ENCODE measurements at regions not wholly inside any gene's neighbourhood (a gene's known extent, or its start where the extent isn't known, plus 50 kb on each side); places are given as distances from the start of the nearest gene placed in this dataset.
A peak's percentile ranks its signal among the peaks of the same experiment; 100 is the strongest.

DNA sequence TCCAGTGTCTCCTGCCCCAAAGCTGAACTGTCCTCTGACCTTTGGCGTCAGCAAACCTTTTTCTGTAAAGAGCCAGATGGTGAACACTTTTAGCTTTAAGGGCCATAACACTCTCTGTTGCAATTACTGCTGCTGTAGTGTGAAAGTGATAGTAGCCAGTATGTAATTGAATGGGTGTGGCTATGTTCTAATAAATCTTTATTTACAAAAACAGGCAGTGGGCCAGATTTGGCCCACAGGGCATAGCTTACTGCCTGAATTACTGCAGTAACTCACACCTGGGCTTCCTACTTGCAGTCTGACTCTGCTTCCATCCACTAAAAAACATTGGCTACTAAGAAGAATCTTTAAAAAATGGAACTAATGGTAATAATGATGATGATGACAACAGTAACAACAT, 68.0 kb upstream of the SLC6A11 start:
- no peaks in the 10 kb centered on the region for H3K9me3 Mint-ChIP-seq
- H3K27ac Mint-ChIP-seq: peak overlapping the region in 1 of 3 donors; percentile 0
- H3K27me3 Mint-ChIP-seq: peaks cover 8% of the 10 kb centered on the region
- no peaks in the 10 kb centered on the region for H3K36me3 Mint-ChIP-seq
- no peaks in the 10 kb centered on the region for H3K4me1 Mint-ChIP-seq
- H3K4me3 Mint-ChIP-seq: no peak overlapping the region

DNA sequence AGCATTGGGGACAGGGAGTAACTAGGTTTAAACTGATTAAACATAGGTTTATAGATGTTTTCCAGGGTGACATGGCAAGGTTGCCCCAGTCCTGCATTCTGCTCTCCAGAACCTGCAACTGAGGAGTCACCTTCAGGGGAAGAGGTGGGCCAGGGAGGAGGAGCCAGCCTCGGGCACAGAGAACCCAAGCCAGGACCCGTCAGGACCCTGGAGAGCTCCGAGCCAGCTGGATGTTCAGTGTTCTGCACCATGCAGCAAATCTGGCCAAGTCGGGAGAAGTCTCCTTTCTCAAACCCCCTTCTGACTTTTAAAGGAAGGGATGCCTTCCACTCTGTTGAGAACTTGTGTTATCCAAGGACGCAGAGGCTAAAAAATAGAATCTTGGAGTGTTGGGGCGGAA, 62.1 kb upstream of the SLC6A11 start:
- H3K4me3 Mint-ChIP-seq: no peak overlapping the region
- H3K27me3 Mint-ChIP-seq: peaks cover 24% of the 10 kb centered on the region
- H3K36me3 Mint-ChIP-seq: no peaks in the 10 kb centered on the region

DNA sequence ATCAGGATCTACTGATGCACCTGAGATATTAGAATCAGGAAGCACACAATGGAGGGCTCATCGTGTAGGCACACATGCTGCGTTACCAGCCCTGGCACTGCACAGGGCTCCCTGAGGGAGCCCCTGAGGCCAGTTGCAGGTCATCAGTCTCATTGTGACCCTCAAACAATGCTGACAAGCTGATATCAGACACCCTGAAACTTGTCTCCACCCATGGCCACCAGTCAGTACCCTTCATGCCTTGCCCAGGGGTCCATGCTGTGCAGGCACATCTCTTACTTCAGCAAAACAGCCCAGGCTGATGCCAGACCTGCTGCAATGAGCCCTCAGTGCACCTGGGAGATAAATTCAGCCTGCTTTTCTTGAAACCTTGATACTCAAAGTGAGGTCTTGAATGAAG, 59.5 kb upstream of the SLC6A11 start:
- no peak overlapping the region for H3K27ac Mint-ChIP-seq

More for the DNA sequence above, 62.1 kb upstream of the SLC6A11 start:
- Mint-ChIP-seq H3K27ac (no peak overlapping the region), H3K9me3 (no peaks in the 10 kb centered on the region), H3K4me1 (no peaks in the 10 kb centered on the region)

DNA sequence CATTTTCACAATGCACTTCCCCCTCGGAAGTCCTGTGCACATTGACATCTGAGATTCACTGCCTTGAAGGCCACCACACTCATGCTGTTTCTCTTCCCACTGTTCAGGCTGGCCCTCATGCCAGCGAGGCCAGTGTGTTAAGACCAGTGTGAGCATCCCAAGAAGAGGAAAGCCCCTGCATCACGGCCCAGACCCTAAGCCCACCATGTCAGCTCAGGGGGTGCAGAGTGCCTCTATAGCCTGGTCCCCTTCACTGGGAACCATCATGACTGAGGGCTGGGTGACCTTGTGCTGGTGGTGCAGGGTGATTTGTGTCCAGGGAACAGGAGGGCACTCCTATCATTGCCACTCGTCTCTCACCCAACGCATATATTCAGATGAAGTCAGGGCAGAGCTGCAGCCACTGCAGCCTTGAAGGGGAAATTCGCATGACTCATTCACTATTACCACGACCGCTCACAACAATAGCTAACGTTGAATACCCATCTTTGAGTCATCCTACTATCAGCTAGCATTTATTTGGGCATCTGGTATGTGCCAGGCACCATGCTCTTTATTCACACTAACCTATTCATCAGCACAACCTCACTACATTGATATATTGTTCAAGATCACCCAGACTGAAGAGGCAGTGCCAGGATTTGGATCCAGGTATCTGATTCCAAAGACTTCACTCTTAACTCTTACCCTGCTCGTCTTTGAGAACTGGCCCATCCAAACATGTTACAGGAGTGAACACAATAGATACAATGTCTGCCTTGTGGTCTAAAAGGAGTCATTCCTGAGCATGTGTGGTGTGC, 58.8 kb upstream of the SLC6A11 start:
- Mint-ChIP-seq H3K36me3 (no peaks in the 10 kb centered on the region), H3K4me1 (no peaks in the 10 kb centered on the region), H3K9me3 (no peaks in the 10 kb centered on the region), H3K27ac (no peak overlapping the region), H3K27me3 (peaks cover 27% of the 10 kb centered on the region), H3K4me3 (no peak overlapping the region)

More for the DNA sequence above, 59.5 kb upstream of the SLC6A11 start:
- no peaks in the 10 kb centered on the region for H3K9me3 Mint-ChIP-seq
- H3K36me3 Mint-ChIP-seq: no peaks in the 10 kb centered on the region
- peaks cover 27% of the 10 kb centered on the region for H3K27me3 Mint-ChIP-seq
- H3K4me1 Mint-ChIP-seq: no peaks in the 10 kb centered on the region
- no peak overlapping the region for H3K4me3 Mint-ChIP-seq

DNA sequence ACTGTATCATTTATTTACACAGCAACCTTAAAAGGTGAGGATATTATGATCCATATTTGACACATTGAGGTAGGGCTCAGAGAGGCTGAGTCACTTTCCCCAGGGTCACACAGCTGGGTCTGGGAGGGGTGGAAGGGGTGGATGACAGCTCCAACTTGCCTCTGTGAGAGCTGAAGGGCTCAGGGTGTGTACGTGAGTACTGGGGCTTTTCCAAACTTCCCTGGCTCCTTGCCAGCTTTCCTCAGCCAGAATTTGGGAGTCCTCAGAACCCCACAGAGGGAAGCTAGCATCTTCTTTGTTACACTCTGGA, 58.3 kb upstream of the SLC6A11 start:
- Mint-ChIP-seq H3K4me3 (no peak overlapping the region), H3K36me3 (no peaks in the 10 kb centered on the region), H3K27ac (no peak overlapping the region), H3K4me1 (no peaks in the 10 kb centered on the region), H3K9me3 (no peaks in the 10 kb centered on the region), H3K27me3 (peaks cover 27% of the 10 kb centered on the region)

DNA sequence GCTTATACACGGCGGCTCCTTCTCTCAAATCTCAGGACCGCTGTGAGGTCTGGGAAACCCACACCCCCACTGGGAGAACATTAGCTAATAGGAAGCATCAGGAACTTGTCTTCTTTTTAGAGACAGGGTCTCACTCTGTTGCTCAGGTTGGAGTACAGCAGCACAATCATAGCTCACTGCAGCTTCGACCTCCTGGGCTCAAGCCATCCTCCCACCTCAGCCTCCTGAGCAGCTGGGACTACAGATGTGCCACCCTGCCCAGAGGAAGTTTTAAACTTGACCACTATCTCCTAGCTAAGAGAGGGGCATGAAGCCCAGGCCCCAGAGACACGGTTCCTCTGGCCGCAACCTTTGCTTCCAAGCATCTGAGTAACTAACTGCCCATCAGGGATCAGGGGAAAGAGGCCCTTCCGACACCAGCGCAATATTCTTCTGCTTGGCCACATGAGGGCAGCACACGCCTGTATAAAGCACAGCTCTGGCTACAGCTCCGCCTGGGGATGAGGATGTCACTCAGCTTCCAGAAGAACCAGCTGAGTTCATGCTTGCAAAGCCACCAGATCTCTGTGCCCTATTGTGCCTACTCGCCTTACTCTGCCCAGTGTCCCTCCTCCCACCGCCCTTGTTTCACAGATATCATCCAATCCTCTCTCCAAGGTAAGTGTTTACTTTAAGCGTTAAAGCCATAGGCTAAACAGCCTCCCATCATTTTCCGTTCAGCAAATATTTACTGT, 57.6 kb upstream of the SLC6A11 start:
- Mint-ChIP-seq H3K9me3 (no peaks in the 10 kb centered on the region), H3K4me3 (no peak overlapping the region), H3K4me1 (no peaks in the 10 kb centered on the region), H3K36me3 (no peaks in the 10 kb centered on the region), H3K27ac (no peak overlapping the region), H3K27me3 (peaks cover 27% of the 10 kb centered on the region)

DNA sequence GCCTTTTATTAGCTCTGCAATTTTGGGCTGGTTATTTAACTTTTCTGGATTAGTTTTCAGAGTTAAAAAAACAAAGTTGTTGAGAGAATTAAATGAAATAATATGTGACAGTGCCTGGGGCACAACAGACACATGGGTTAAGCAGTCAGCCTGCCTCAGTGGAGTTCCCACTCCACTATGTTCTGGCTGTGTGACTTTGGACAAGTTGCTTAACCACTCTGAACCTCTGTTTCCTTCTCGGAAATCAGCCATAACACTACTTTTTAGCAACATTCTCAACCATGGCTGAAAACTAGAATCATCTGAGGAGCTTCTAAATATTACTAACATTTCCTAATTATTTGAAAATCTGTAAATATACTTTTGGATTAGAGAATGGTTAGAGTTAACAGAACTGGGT, 56.5 kb upstream of the SLC6A11 start:
- Mint-ChIP-seq H3K9me3 (no peaks in the 10 kb centered on the region), H3K27ac (no peak overlapping the region), H3K36me3 (no peaks in the 10 kb centered on the region), H3K4me1 (no peaks in the 10 kb centered on the region), H3K4me3 (no peak overlapping the region), H3K27me3 (peaks cover 25% of the 10 kb centered on the region)

DNA sequence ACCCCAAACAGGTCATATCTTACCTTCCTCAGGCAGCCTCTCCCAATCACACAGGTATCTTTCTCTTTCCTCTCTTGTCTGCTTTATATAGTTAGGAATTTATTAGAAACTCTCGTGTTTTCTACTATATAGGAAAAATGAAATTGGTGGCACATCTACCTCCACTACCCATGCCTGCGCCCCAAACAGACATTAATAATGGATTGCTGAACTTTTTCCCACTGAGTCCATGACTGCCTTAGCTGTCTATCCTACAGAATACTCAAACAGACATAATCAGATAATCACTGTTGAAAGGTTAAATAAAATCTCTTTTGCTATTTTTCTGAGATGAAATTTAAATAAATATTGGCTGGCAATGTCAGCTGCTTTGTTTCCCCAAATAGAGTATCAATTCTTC, 55.8 kb upstream of the SLC6A11 start:
- Mint-ChIP-seq H3K4me1 (no peaks in the 10 kb centered on the region), H3K27ac (no peak overlapping the region), H3K4me3 (no peak overlapping the region), H3K36me3 (no peaks in the 10 kb centered on the region), H3K9me3 (no peaks in the 10 kb centered on the region), H3K27me3 (peaks cover 21% of the 10 kb centered on the region)

DNA sequence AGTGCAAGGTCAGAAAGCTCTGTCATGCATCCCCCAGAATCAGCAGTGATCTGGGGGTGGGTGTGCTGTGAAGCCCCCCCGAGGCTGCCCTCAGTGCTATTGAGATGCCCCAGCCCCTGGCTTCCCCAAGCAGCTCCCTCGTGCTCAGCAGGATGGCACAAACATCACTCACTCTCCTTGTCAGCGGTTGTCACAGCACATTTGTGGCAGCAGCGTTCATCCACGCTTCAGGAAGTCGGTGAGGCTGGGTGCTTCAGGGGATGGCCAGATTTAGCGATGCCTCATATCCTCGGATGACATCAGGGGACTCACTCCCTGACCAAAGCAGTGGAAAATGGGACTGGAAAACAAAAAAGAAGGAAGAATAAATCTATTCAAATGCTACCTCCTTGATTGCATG, 54.4 kb upstream of the SLC6A11 start:
- H3K9me3 Mint-ChIP-seq: no peaks in the 10 kb centered on the region
- no peak overlapping the region for H3K4me3 Mint-ChIP-seq
- no peak overlapping the region for H3K27ac Mint-ChIP-seq
- H3K36me3 Mint-ChIP-seq: no peaks in the 10 kb centered on the region
- H3K4me1 Mint-ChIP-seq: no peaks in the 10 kb centered on the region
- peaks cover 27% of the 10 kb centered on the region for H3K27me3 Mint-ChIP-seq

DNA sequence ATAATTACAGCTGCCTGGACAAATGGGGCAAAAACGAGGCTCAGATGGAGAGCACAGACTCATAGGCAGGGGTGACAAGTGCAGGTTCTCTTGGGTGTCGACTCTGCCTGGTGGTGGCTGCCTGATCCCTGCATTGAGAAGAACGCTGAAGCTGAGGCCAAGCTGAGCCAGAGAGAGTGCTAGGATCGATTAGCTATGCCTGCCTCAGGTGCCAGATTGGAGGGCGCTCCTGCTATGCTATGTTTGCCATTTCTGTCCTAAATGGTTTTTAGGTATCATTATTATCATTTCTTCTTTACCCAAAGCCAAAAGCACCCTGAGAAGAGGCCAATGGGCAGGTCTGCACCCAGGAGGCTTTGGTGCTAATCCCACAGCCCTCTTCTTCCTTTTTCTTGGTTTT, 53.9 kb upstream of the SLC6A11 start:
- Mint-ChIP-seq H3K9me3 (peaks cover 0 to 3% (median 0%) of the 10 kb centered on the region in 3 donors), H3K27ac (no peak overlapping the region), H3K27me3 (peaks cover 28% of the 10 kb centered on the region), H3K4me3 (no peak overlapping the region), H3K36me3 (no peaks in the 10 kb centered on the region), H3K4me1 (no peaks in the 10 kb centered on the region)

DNA sequence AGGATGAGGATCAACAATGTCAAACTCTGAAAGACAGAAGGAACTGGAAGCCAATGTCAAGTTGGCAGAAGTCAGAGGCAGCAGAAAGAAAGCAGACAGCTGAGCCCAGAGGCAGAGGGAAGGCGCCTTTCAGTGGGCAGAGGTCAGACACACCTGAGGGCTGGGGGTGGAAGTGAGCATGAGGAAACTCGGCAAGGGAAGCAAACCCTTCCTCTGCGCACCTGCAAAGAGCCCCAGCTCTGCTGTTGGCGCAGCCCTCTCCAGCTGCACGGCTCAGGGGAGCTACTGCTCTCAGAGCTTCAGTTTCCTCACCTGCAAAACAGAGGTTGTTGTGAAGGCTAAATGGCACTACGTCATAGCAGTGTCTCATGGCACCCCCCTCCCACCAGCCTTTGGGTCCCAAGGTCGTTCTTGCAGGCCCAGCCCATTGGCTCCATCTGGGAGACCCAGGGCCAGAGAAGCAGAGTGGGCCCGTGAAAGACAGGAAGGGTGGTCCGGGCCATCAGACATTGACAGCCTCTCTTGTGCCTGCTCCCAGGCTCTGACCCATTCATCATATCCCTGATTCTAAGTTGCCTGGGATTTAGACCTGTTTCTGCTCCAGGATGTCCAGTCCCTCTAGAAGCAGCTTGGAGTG, 53.3 kb upstream of the SLC6A11 start:
- no peak overlapping the region for H3K27ac Mint-ChIP-seq
- H3K36me3 Mint-ChIP-seq: no peaks in the 10 kb centered on the region
- no peak overlapping the region for H3K4me3 Mint-ChIP-seq
- H3K4me1 Mint-ChIP-seq: no peaks in the 10 kb centered on the region
- H3K9me3 Mint-ChIP-seq: peaks cover 0 to 3% (median 0%) of the 10 kb centered on the region in 3 donors
- peaks cover 23% of the 10 kb centered on the region for H3K27me3 Mint-ChIP-seq

DNA sequence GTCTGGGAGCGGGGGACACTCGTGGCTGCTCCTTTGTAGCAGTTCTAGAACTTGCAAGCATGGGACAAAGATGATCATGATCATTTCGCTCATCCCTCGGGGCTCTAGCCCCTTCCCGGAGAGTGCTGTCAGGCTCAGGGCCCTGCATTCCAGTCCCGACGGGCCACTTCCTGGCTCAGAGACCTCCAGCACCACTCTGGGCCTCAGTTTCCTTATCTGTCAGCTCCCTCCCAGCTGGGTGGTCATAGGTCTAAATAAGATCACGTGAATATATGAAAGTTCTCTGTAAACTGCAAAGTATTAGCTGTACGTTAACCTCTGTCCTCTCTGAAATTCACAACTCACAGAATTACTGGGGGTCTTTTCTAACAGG, 52.8 kb upstream of the SLC6A11 start:
- H3K27ac Mint-ChIP-seq: no peak overlapping the region
- H3K27me3 Mint-ChIP-seq: peaks cover 23% of the 10 kb centered on the region
- no peaks in the 10 kb centered on the region for H3K36me3 Mint-ChIP-seq
- no peak overlapping the region for H3K4me3 Mint-ChIP-seq
- H3K9me3 Mint-ChIP-seq: peaks cover 0 to 3% (median 0%) of the 10 kb centered on the region in 3 donors
- H3K4me1 Mint-ChIP-seq: no peaks in the 10 kb centered on the region

DNA sequence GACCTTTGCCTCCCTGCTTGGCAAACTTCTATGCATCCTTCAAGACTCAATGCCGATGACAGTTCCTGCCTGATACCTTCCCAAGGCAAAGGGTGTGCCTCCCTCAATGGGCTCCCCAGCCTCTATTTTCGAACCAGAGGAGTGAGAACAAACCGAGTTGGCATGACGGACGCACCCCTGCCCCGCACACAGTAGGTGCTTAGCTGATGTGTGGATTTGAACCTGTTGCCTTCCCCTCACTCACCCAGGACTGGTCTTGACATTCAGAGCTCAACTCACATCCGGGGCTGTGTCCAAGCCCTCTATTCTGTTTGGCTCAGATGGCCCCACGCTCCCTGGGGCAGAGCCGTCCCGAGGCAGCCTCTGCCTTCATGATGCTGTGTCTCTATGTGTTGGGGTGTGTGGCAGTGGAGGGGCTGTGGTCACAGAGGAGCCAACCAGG, 52.2 kb upstream of the SLC6A11 start:
- no peak overlapping the region for H3K27ac Mint-ChIP-seq
- no peaks in the 10 kb centered on the region for H3K36me3 Mint-ChIP-seq
- peaks cover 20% of the 10 kb centered on the region for H3K27me3 Mint-ChIP-seq
- peaks cover 0 to 3% (median 0%) of the 10 kb centered on the region in 3 donors for H3K9me3 Mint-ChIP-seq
- H3K4me1 Mint-ChIP-seq: no peaks in the 10 kb centered on the region
- H3K4me3 Mint-ChIP-seq: no peak overlapping the region

DNA sequence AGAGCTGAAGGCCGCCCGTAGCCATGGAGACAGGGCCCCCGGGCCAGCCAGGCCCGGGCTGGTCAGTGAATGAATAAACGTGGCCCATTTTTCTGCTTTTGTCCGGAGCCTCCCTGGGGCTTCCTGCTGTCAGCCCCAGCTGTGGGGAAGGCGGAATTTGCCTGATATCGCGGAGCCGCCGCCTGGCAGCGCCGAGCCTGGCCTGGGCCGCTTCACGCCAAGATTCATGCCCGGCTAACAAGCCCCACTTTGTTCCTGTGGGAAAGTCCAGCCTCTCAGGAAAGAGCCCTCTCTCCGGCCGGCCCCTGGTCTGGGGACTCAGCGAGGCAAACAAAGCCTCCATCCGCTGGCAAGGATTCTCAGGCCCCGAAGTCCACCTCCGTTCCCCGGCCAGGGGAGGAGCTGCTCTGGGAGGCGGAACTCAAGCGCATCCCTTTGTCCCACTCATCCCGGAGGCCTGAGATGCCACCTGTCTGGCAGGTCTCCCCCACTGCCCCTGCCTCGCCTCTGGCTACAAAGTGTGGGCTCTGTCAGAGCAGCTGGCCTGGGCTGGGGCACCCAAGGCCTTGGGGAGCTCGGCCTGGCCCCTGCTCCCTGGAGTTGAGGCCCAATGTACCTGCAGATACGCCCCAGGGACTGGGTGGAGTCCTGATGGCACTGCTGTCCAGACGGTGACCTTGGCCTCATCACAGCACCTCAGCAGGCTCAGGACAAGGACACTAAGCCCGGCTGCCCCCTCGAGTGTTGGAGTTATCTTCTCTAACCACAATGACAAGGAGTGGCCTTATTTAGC, 51.6 kb upstream of the SLC6A11 start:
- Mint-ChIP-seq H3K9me3 (peaks cover 0 to 3% (median 0%) of the 10 kb centered on the region in 3 donors), H3K4me3 (no peak overlapping the region), H3K36me3 (no peaks in the 10 kb centered on the region), H3K27me3 (peaks cover 20% of the 10 kb centered on the region), H3K27ac (no peak overlapping the region), H3K4me1 (no peaks in the 10 kb centered on the region)

Measured in IgD-negative memory B cell (primary cell).